A673 (cell line): ENCODE measurements at regions not wholly inside any gene's neighbourhood (a gene's known extent, or its start where the extent isn't known, plus 50 kb on each side); places are given as distances from the start of the nearest gene placed in this dataset.

Experiments
- CTCF ChIP-seq: fragments of 300-800, 200-600 bp; sonication (generic); conservative IDR thresholded peaks from 2 replicates; pipeline ENCODE4 v1.5.1; 2017; ENCODE audit warnings: low read depth, mild to moderate bottlenecking, antibody characterized with exemption, low read length, moderate library complexity, mixed read lengths
- EZH2 ChIP-seq: fragments of 200-600 bp; sonication (generic); IDR thresholded peaks from 2 replicates; pipeline ENCODE4 v1.6.1; 2017; ENCODE audit warnings: borderline replicate concordance, low read depth, mild to moderate bottlenecking, mixed read lengths, antibody characterized with exemption, low read length; ENCODE audit not compliant: poor library complexity, severe bottlenecking

GRCh38 chr3:30501526-30501925 is 104.9 kb upstream of the TGFBR2 start:
- no peak for TF ChIP-seq CTCF
- no peak for TF ChIP-seq EZH2
